Ishikawa (cell line): ENCODE measurements at regions not wholly inside any gene's neighbourhood (a gene's known extent, or its start where the extent isn't known, plus 50 kb on each side); places are given as distances from the start of the nearest gene placed in this dataset.

Experiments
- CREB1 ChIP-seq: IDR thresholded peaks from 2 replicates; pipeline ENCODE4 v1.6.1; 2012; ENCODE audit warnings: low read depth
- EGR1 ChIP-seq: IDR thresholded peaks from 2 replicates; pipeline ENCODE4 v1.6.1; 2012
- EP300 ChIP-seq: IDR thresholded peaks from 2 replicates; pipeline ENCODE4 v1.6.1; 2012; ENCODE audit warnings: borderline replicate concordance
- FOXM1 ChIP-seq: IDR thresholded peaks from 2 replicates; pipeline ENCODE4 v1.6.1; 2012; ENCODE audit warnings: low read depth, borderline replicate concordance
- NFIC ChIP-seq: IDR thresholded peaks from 2 replicates; pipeline ENCODE4 v1.6.1; 2012
- RAD21 ChIP-seq: IDR thresholded peaks from 2 replicates; pipeline ENCODE4 v1.6.1; 2012; ENCODE audit warnings: low read depth
- TAF1 ChIP-seq: IDR thresholded peaks from 2 replicates; pipeline ENCODE4 v1.6.1; 2012; ENCODE audit warnings: low read depth, mild to moderate bottlenecking
- TEAD4 ChIP-seq: IDR thresholded peaks from 2 replicates; pipeline ENCODE4 v1.6.1; 2012
- YY1 ChIP-seq: IDR thresholded peaks from 2 replicates; pipeline ENCODE4 v1.6.1; 2012; ENCODE audit warnings: low read depth
- ZBTB7A ChIP-seq: IDR thresholded peaks from 2 replicates; pipeline ENCODE4 v1.6.1; 2012; ENCODE audit warnings: low read depth
- TF ChIP-seq, protein P1 (sequence below): IDR thresholded peaks from 2 replicates; pipeline ENCODE4 v1.6.1; 2012

DNA sequence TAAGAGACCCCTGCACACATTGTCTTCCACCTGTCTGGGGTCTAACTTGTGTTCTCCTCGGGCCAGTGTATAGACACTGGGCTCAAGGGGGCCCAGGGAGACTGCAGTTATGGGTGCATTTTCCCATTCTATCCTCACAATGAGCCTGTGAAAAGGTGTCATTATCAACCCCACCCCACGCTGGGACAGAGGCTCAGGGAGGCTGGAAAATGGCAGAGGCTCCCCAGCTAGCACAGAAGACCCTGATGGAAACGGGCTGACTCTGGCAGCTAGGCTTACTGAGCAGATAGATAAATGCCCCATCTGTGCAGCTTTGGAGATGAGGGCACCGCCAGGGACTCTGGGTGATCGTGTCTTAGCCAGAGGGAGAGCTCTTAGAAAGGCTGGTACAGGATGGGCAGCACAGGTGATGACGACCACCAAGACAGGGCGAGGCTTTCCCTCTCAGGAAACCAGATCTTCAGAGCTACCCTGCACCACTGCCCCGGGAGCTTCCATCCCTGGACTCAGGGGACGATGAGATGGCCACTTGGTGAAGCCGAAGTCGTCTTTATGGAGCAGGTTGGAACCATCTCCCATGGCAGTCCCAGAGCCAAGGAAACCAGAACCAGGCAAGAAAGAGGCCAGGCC lies 58.2 kb upstream of the CHST15 start:
- TF ChIP-seq RAD21 (no peak), NFIC (no peak), CREB1 (no peak), EP300 (no peak), TAF1 (no peak), ZBTB7A (no peak), EGR1 (no peak), YY1 (no peak), TEAD4 (no peak), FOXM1 (no peak)
- TF ChIP-seq, protein P1, sequence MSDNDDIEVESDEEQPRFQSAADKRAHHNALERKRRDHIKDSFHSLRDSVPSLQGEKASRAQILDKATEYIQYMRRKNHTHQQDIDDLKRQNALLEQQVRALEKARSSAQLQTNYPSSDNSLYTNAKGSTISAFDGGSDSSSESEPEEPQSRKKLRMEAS = no peak
